CD4-positive, alpha-beta memory T cell (primary cell): ENCODE measurements at regions not wholly inside any gene's neighbourhood (a gene's known extent, or its start where the extent isn't known, plus 50 kb on each side); places are given as distances from the start of the nearest gene placed in this dataset.

Experiments used
- CTCF ChIA-PET: fragments of 350-600 bp; sonication (Branson Sonifier 250); formaldehyde crosslinking; loops from one replicate; lab custom pipeline; 2021; ENCODE audit warnings: inconsistent platforms; ENCODE audit not compliant: partially characterized antibody; lab: Charles Lee
- POLR2A ChIA-PET: fragments of 350-600 bp; sonication (Branson Sonifier 250); formaldehyde crosslinking; loops from one replicate; lab custom pipeline; 2021; ENCODE audit not compliant: partially characterized antibody; lab: Charles Lee
- DNase-seq, 5 donors: peaks; one replicate each; pipeline versions ENCODE4 v3.0.0 to v3.0.0-alpha.2; 2020 to 2022; ENCODE audit warnings: mixed read lengths in 1 of 5
- H3K27ac ChIP-seq: one replicate; pipeline ENCODE4 v1.7.0; 2013; ENCODE audit warnings: low read depth, low read length
- H3K27me3 ChIP-seq: 2 replicates; pipeline ENCODE4 v1.7.0; 2013; ENCODE audit warnings: mild to moderate bottlenecking, low read length, moderate library complexity; ENCODE audit not compliant: insufficient read depth
- H3K36me3 ChIP-seq: 2 replicates; pipeline ENCODE4 v1.7.0; 2013; ENCODE audit warnings: mild to moderate bottlenecking, low read length, moderate library complexity; ENCODE audit not compliant: insufficient read depth
- H3K4me1 ChIP-seq: 2 replicates; pipeline ENCODE4 v1.7.0; 2013; ENCODE audit warnings: mild to moderate bottlenecking, low read length, moderate library complexity; ENCODE audit not compliant: insufficient read depth
- H3K4me3 ChIP-seq, 2 donors: one replicate each; pipeline ENCODE4 v1.7.0; 2013; ENCODE audit warnings: low read length in 2 of 2, mild to moderate bottlenecking in 1 of 2
- H3K9me3 ChIP-seq, 2 donors: one replicate each; pipeline ENCODE4 v1.7.0; 2013; ENCODE audit warnings: low read length in 2 of 2, control low read depth in 1 of 2; ENCODE audit not compliant: control insufficient read depth in 1 of 2
- H3K27ac Mint-ChIP-seq, 7 donors: one replicate each; pipeline ENCODE4 v1.8.0; 2020 to 2021; ENCODE audit warnings: mixed read lengths in 7 of 7, mild to moderate bottlenecking in 6 of 7, inconsistent platforms in 3 of 7, moderate library complexity in 3 of 7
- H3K27me3 Mint-ChIP-seq, 2 donors: one replicate each; pipeline ENCODE4 v1.8.0; 2020 to 2021; ENCODE audit warnings: mixed read lengths in 2 of 2
- H3K36me3 Mint-ChIP-seq, 2 donors: one replicate each; pipeline ENCODE4 v1.8.0; 2020 to 2021; ENCODE audit warnings: mixed read lengths in 2 of 2, inconsistent platforms in 1 of 2, mild to moderate bottlenecking in 1 of 2
- H3K4me1 Mint-ChIP-seq, 4 donors: one replicate each; pipeline ENCODE4 v1.8.0; 2020 to 2021; ENCODE audit warnings: mixed read lengths in 4 of 4, mild to moderate bottlenecking in 1 of 4
- H3K4me3 Mint-ChIP-seq, 8 donors: one replicate each; pipeline ENCODE4 v1.8.0; 2020 to 2021; ENCODE audit warnings: mixed read lengths in 8 of 8, mild to moderate bottlenecking in 7 of 8, moderate library complexity in 6 of 8, inconsistent platforms in 3 of 8
- H3K9me3 Mint-ChIP-seq, 8 donors: one replicate each; pipeline ENCODE4 v1.8.0; 2020 to 2021; ENCODE audit warnings: mixed read lengths in 8 of 8, mild to moderate bottlenecking in 5 of 8, inconsistent platforms in 3 of 8, moderate library complexity in 1 of 8
- intact Hi-C: fragments of 100-400 bp; cut with micrococcal nuclease; formaldehyde crosslinking; loops from one replicate; pipeline ENCODE4 v1.15.1; 2023

- peaks cover 0 to 12% (median 6%) of the 10 kb centered on the region in 8 donors for H3K9me3 Mint-ChIP-seq
- CTCF ChIA-PET, result interaction anchor here (0.7 kb wide), 1 partner anchor 17 kb away, joined by 3 read pairs; no protein-coding TSS in a partner anchor
- Histone ChIP-seq H3K4me3 (no peak overlapping the region), H3K36me3 (no peaks in the 10 kb centered on the region), H3K4me1 (no peaks in the 10 kb centered on the region), H3K27me3 (no peaks in the 10 kb centered on the region), H3K27ac (no peak overlapping the region), H3K9me3 (no peaks in the 10 kb centered on the region)
- no peaks in the 10 kb centered on the region for H3K4me1 Mint-ChIP-seq
- POLR2A ChIA-PET, result no interaction called here
- no peak for DNase-seq
- H3K27ac Mint-ChIP-seq, result no peak overlapping the region
- H3K4me3 Mint-ChIP-seq, result no peak overlapping the region
- no peaks in the 10 kb centered on the region for H3K36me3 Mint-ChIP-seq
- no peaks in the 10 kb centered on the region for H3K27me3 Mint-ChIP-seq
- intact Hi-C loops, result no loop called here
These were observed 81.8 kb downstream of the TRIML1 start for GRCh38 chr4:188221090-188221489.

GRCh38 chr4:188228279-188228678, 89.0 kb downstream of the TRIML1 start:
- Mint-ChIP-seq H3K9me3 (peaks cover 0 to 8% (median 3%) of the 10 kb centered on the region in 8 donors), H3K36me3 (no peaks in the 10 kb centered on the region), H3K27me3 (no peaks in the 10 kb centered on the region), H3K27ac (no peak overlapping the region), H3K4me3 (no peak overlapping the region), H3K4me1 (no peaks in the 10 kb centered on the region)
- H3K9me3 ChIP-seq, result no peaks in the 10 kb centered on the region
- H3K4me1 ChIP-seq, result no peaks in the 10 kb centered on the region
- H3K36me3 ChIP-seq, result no peaks in the 10 kb centered on the region
- intact Hi-C loops, result no loop called here
- DNase-seq, result no peak
- H3K27ac ChIP-seq, result no peak overlapping the region
- POLR2A ChIA-PET, result no interaction called here
- CTCF ChIA-PET, result no interaction called here
- no peaks in the 10 kb centered on the region for H3K27me3 ChIP-seq
- H3K4me3 ChIP-seq, result no peak overlapping the region

- POLR2A ChIA-PET, result no interaction called here
- no peaks in the 10 kb centered on the region for H3K9me3 ChIP-seq
- H3K4me1 Mint-ChIP-seq, result no peaks in the 10 kb centered on the region
- H3K27ac ChIP-seq, result no peak overlapping the region
- no peaks in the 10 kb centered on the region for H3K36me3 ChIP-seq
- H3K27me3 Mint-ChIP-seq, result no peaks in the 10 kb centered on the region
- no peaks in the 10 kb centered on the region for H3K4me1 ChIP-seq
- H3K27me3 ChIP-seq, result no peaks in the 10 kb centered on the region
- DNase-seq, result no peak
- no peak overlapping the region for H3K4me3 ChIP-seq
- no peak overlapping the region for H3K4me3 Mint-ChIP-seq
- no peak overlapping the region for H3K27ac Mint-ChIP-seq
- no peaks in the 10 kb centered on the region for H3K36me3 Mint-ChIP-seq
- H3K9me3 Mint-ChIP-seq, result peaks cover 0 to 3% (median 1%) of the 10 kb centered on the region in 8 donors
- intact Hi-C loops, result no loop called here
- CTCF ChIA-PET, result no interaction called here
These were observed 93.2 kb downstream of the TRIML1 start for GRCh38 chr4:188232428-188232827.

GRCh38 chr4:188242041-188242440, 102.8 kb downstream of the TRIML1 start:
- Histone ChIP-seq H3K4me3 (no peak overlapping the region), H3K9me3 (no peaks in the 10 kb centered on the region), H3K27ac (no peak overlapping the region), H3K4me1 (no peaks in the 10 kb centered on the region), H3K27me3 (no peaks in the 10 kb centered on the region), H3K36me3 (no peaks in the 10 kb centered on the region)
- H3K9me3 Mint-ChIP-seq, result peaks cover 2 to 10% (median 4%) of the 10 kb centered on the region in 8 donors
- no peaks in the 10 kb centered on the region for H3K4me1 Mint-ChIP-seq
- no peak for DNase-seq
- H3K4me3 Mint-ChIP-seq, result no peak overlapping the region
- no peak overlapping the region for H3K27ac Mint-ChIP-seq
- intact Hi-C loops, result no loop called here
- ChIA-PET CTCF (no interaction called here), POLR2A (no interaction called here)
- H3K27me3 Mint-ChIP-seq, result no peaks in the 10 kb centered on the region
- H3K36me3 Mint-ChIP-seq, result no peaks in the 10 kb centered on the region

- no peaks in the 10 kb centered on the region for H3K27me3 Mint-ChIP-seq
- H3K36me3 Mint-ChIP-seq, result no peaks in the 10 kb centered on the region
- no peaks in the 10 kb centered on the region for H3K36me3 ChIP-seq
- H3K27ac Mint-ChIP-seq, result no peak overlapping the region
- CTCF ChIA-PET, result no interaction called here
- peaks cover 0 to 13% (median 4%) of the 10 kb centered on the region in 8 donors for H3K9me3 Mint-ChIP-seq
- intact Hi-C loops, result no loop called here
- no peak overlapping the region for H3K27ac ChIP-seq
- no peaks in the 10 kb centered on the region for H3K4me1 ChIP-seq
- H3K9me3 ChIP-seq, result no peaks in the 10 kb centered on the region
- H3K4me3 ChIP-seq, result no peak overlapping the region
- POLR2A ChIA-PET, result no interaction called here
- no peaks in the 10 kb centered on the region for H3K4me1 Mint-ChIP-seq
- H3K27me3 ChIP-seq, result no peaks in the 10 kb centered on the region
- no peak overlapping the region for H3K4me3 Mint-ChIP-seq
- DNase-seq, result no peak
These were observed 106.4 kb downstream of the TRIML1 start for GRCh38 chr4:188245651-188246050.

GRCh38 chr4:188246488-188246887, 107.2 kb downstream of the TRIML1 start:
- ChIA-PET POLR2A (no interaction called here), CTCF (no interaction called here)
- intact Hi-C loops, result no loop called here
- no peak overlapping the region for H3K4me3 Mint-ChIP-seq
- peaks cover 0 to 13% (median 4%) of the 10 kb centered on the region in 8 donors for H3K9me3 Mint-ChIP-seq
- H3K27ac Mint-ChIP-seq, result no peak overlapping the region
- H3K4me1 Mint-ChIP-seq, result no peaks in the 10 kb centered on the region
- H3K27me3 Mint-ChIP-seq, result no peaks in the 10 kb centered on the region
- Histone ChIP-seq H3K4me3 (no peak overlapping the region), H3K4me1 (no peaks in the 10 kb centered on the region), H3K36me3 (no peaks in the 10 kb centered on the region), H3K9me3 (no peaks in the 10 kb centered on the region), H3K27me3 (no peaks in the 10 kb centered on the region), H3K27ac (no peak overlapping the region)
- no peaks in the 10 kb centered on the region for H3K36me3 Mint-ChIP-seq
- DNase-seq, result no peak

- Histone ChIP-seq H3K27ac (no peak overlapping the region), H3K4me3 (no peak overlapping the region), H3K4me1 (no peaks in the 10 kb centered on the region), H3K9me3 (no peaks in the 10 kb centered on the region), H3K27me3 (no peaks in the 10 kb centered on the region), H3K36me3 (no peaks in the 10 kb centered on the region)
- H3K36me3 Mint-ChIP-seq, result no peaks in the 10 kb centered on the region
- ChIA-PET CTCF (no interaction called here), POLR2A (no interaction called here)
- H3K4me1 Mint-ChIP-seq, result no peaks in the 10 kb centered on the region
- no peak overlapping the region for H3K27ac Mint-ChIP-seq
- intact Hi-C loops, result no loop called here
- peaks cover 0 to 9% (median 2%) of the 10 kb centered on the region in 8 donors for H3K9me3 Mint-ChIP-seq
- no peaks in the 10 kb centered on the region for H3K27me3 Mint-ChIP-seq
- no peak overlapping the region for H3K4me3 Mint-ChIP-seq
- DNase-seq, result no peak
These were observed 115.0 kb downstream of the TRIML1 start for GRCh38 chr4:188254211-188254610.

GRCh38 chr4:188262464-188262863, 123.2 kb downstream of the TRIML1 start:
- no peak overlapping the region for H3K4me3 Mint-ChIP-seq
- ChIA-PET POLR2A (no interaction called here), CTCF (no interaction called here)
- intact Hi-C loops, result no loop called here
- no peaks in the 10 kb centered on the region for H3K9me3 ChIP-seq
- H3K36me3 Mint-ChIP-seq, result no peaks in the 10 kb centered on the region
- H3K27me3 Mint-ChIP-seq, result no peaks in the 10 kb centered on the region
- H3K27me3 ChIP-seq, result no peaks in the 10 kb centered on the region
- no peak overlapping the region for H3K27ac Mint-ChIP-seq
- no peak for DNase-seq
- no peaks in the 10 kb centered on the region for H3K4me1 ChIP-seq
- H3K27ac ChIP-seq, result no peak overlapping the region
- H3K4me3 ChIP-seq, result no peak overlapping the region
- no peaks in the 10 kb centered on the region for H3K4me1 Mint-ChIP-seq
- no peaks in the 10 kb centered on the region for H3K36me3 ChIP-seq
- H3K9me3 Mint-ChIP-seq, result peaks cover 0 to 13% (median 4%) of the 10 kb centered on the region in 8 donors
